ENCODE measurements at regions not wholly inside any gene's neighbourhood (a gene's known extent, or its start where the extent isn't known, plus 50 kb on each side); places are given as distances from the start of the nearest gene placed in this dataset.

DNA sequence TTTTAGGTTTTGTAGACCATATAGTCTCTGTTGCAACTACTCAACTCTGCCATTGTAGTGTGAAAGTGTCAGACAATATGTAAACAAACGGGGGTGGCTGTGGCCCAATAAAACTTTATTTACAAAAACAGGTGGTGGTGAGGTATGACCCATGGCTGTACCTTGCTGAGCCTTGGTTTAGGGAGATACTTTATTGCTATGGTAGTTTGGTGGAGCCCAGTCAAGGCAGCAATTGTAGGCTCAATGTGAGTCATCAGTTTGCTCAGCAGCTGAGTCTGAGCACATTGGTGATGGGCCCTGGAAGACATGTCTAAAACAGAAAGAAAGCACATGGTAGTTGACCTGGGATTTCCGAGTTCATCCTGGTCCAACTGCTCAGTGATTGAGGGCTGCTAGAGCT, 242.5 kb downstream of the REEP3 start:
- TF ChIP-seq ESRRG (CRISPR knock-in tag; IDR thresholded peaks at IDR 0.05) = no peak
- TF ChIP-seq GLIS3 (CRISPR knock-in tag; IDR thresholded peaks at IDR 0.05) = no peak
- no peak for TF ChIP-seq CSRNP3 (CRISPR knock-in tag; IDR thresholded peaks at IDR 0.05)
- TF ChIP-seq ZFP30 (CRISPR knock-in tag; IDR thresholded peaks at IDR 0.05) = no peak
- no peak for TF ChIP-seq ISL1 (CRISPR knock-in tag; IDR thresholded peaks at IDR 0.05)
- TF ChIP-seq, protein P1, sequence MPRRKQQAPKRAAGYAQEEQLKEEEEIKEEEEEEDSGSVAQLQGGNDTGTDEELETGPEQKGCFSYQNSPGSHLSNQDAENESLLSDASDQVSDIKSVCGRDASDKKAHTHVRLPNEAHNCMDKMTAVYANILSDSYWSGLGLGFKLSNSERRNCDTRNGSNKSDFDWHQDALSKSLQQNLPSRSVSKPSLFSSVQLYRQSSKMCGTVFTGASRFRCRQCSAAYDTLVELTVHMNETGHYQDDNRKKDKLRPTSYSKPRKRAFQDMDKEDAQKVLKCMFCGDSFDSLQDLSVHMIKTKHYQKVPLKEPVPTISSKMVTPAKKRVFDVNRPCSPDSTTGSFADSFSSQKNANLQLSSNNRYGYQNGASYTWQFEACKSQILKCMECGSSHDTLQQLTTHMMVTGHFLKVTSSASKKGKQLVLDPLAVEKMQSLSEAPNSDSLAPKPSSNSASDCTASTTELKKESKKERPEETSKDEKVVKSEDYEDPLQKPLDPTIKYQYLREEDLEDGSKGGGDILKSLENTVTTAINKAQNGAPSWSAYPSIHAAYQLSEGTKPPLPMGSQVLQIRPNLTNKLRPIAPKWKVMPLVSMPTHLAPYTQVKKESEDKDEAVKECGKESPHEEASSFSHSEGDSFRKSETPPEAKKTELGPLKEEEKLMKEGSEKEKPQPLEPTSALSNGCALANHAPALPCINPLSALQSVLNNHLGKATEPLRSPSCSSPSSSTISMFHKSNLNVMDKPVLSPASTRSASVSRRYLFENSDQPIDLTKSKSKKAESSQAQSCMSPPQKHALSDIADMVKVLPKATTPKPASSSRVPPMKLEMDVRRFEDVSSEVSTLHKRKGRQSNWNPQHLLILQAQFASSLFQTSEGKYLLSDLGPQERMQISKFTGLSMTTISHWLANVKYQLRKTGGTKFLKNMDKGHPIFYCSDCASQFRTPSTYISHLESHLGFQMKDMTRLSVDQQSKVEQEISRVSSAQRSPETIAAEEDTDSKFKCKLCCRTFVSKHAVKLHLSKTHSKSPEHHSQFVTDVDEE (CRISPR knock-in tag; IDR thresholded peaks at IDR 0.05) = no peak
- no peak for TF ChIP-seq ZNF8 (CRISPR knock-in tag; IDR thresholded peaks at IDR 0.05)
- TF ChIP-seq OSR1 (CRISPR knock-in tag; IDR thresholded peaks at IDR 0.05) = no peak
- TF ChIP-seq PATZ1 (CRISPR knock-in tag; IDR thresholded peaks at IDR 0.05; ENCODE audit: borderline replicate concordance) = no peak
- TF ChIP-seq ARNTL (CRISPR knock-in tag; IDR thresholded peaks at IDR 0.05; ENCODE audit: borderline replicate concordance, low read depth) = no peak
- TF ChIP-seq CREB5 (CRISPR knock-in tag; IDR thresholded peaks at IDR 0.05; ENCODE audit: low read depth) = no peak
- no peak for TF ChIP-seq RARB (CRISPR knock-in tag; IDR thresholded peaks at IDR 0.05)
